Ectodermal cell (in vitro differentiated cells): ENCODE measurements at regions not wholly inside any gene's neighbourhood (a gene's known extent, or its start where the extent isn't known, plus 50 kb on each side); places are given as distances from the start of the nearest gene placed in this dataset.
"Not testable (repeated sequence)": the region's sequence is repeated elsewhere in the genome, so short reads cannot be mapped to it uniquely, and the experiment has no call there.

Source experiments
- H3K27ac ChIP-seq: 2 replicates; pipeline ENCODE4 v1.7.0; 2013; ENCODE audit warnings: mild to moderate bottlenecking, low read depth, low read length; ENCODE audit not compliant: insufficient read depth, poor library complexity, severe bottlenecking
- H3K27me3 ChIP-seq: 2 replicates; pipeline ENCODE4 v1.7.0; 2013; ENCODE audit warnings: mild to moderate bottlenecking, low read length; ENCODE audit not compliant: insufficient read depth, control insufficient read depth, poor library complexity, severe bottlenecking
- H3K36me3 ChIP-seq: one replicate; pipeline ENCODE4 v1.7.0; 2013; ENCODE audit warnings: low read length; ENCODE audit not compliant: control insufficient read depth, insufficient read depth
- H3K4me1 ChIP-seq: one replicate; pipeline ENCODE4 v1.7.0; 2013; ENCODE audit warnings: low read length; ENCODE audit not compliant: control insufficient read depth, insufficient read depth
- H3K4me3 ChIP-seq: 2 replicates; pipeline ENCODE4 v1.7.0; 2013; ENCODE audit warnings: low read depth, low read length, control low read depth; ENCODE audit not compliant: insufficient read depth
- H3K9me3 ChIP-seq: 2 replicates; pipeline ENCODE4 v1.7.0; 2013; ENCODE audit warnings: mild to moderate bottlenecking, low read length, moderate library complexity; ENCODE audit not compliant: control insufficient read depth
- WGBS, 2 experiments: methylation state at CpG; one replicate each; pipeline ENCODE4 v1.1.7; 2013; ENCODE audit warnings: missing lambda C conversion rate in 2 of 2; 5-methylcytosine and 5-hydroxymethylcytosine counted together

GRCh38 chr3:80970292-80970691 lies 791.2 kb downstream of the GBE1 start:
- Histone ChIP-seq H3K4me1 (no peaks in the 10 kb centered on the region), H3K36me3 (no peaks in the 10 kb centered on the region), H3K9me3 (no peaks in the 10 kb centered on the region), H3K27ac (no peak overlapping the region), H3K27me3 (no peaks in the 10 kb centered on the region), H3K4me3 (no peak overlapping the region)
- 100% methylated on average over 1 of the region's 1 CpG; no CpG with 5 or more reads in 1 of the 2 experiments for WGBS, 2 experiments

DNA sequence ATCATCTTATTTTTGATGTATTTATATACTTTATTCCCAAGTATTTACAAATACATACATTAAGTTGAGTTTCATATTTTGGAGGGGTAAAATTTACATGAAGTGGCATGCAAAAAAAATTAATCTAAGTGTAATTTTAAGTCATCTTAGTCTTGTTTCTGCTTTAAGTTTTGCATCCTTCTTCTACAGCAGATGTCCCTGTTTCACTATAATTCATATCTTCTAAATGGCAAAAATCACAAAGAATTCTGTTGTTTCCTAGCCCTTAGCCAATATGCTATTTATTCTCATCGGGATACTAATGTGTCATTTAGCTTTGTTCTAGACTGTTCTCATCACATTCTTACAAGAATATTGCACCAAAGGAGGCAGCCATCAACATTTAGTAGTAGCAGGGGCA lies 831.9 kb downstream of the GBE1 start:
- no peaks in the 10 kb centered on the region for H3K4me1 ChIP-seq
- H3K27ac ChIP-seq: no peak overlapping the region
- no peaks in the 10 kb centered on the region for H3K27me3 ChIP-seq
- no peaks in the 10 kb centered on the region for H3K36me3 ChIP-seq
- H3K4me3 ChIP-seq: no peak overlapping the region
- WGBS, 2 experiments: 88 to 90% methylated on average over 1 of the region's 1 CpG
- no peaks in the 10 kb centered on the region for H3K9me3 ChIP-seq

DNA sequence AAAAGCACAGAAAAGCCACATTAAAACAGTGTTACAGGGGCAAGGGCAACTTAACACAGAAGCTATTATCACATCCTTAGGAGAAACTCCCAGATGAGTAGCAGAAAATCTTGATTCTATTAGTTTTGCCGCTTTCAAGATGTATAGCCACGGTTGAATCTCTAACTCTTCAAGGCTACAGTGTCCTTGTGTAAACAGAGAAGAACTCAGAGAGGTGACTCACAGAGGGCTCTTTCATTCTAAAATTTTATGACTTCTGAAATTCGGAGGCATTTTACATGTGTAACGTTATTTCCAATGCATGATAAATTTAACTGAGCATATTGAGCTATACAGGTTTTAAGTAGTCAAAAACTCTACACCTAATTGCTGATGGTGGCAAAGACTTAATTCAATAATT lies 846.6 kb downstream of the GBE1 start:
- 90 to 93% methylated on average over 3 to 4 of the region's 4 CpGs for WGBS, 2 experiments

DNA sequence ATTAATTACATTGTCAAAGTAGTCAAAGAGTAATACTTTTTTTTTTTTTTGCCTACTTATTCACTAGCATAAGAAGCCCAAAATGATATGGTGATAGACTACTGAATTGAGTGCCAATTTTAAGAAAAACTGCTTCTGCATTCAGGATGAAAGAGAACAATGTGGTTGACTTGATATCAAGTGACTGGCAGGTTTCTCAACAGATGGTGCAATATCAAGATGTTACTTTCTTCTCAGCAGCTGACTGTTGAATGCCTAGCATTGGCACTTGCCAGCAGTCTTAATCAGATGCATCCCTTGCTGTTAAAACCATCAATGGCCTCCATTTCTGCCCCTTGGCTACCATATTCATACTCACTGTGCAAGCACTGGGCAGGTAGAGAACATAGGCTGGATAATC lies 863.2 kb downstream of the GBE1 start:
- no peaks in the 10 kb centered on the region for H3K36me3 ChIP-seq
- H3K4me3 ChIP-seq: no peak overlapping the region
- H3K9me3 ChIP-seq: no peaks in the 10 kb centered on the region
- no peaks in the 10 kb centered on the region for H3K27me3 ChIP-seq
- H3K27ac ChIP-seq: no peak overlapping the region
- no peaks in the 10 kb centered on the region for H3K4me1 ChIP-seq

More for the DNA sequence above, 846.6 kb downstream of the GBE1 start:
- Histone ChIP-seq H3K9me3 (no peaks in the 10 kb centered on the region), H3K4me1 (no peaks in the 10 kb centered on the region), H3K27me3 (no peaks in the 10 kb centered on the region), H3K27ac (no peak overlapping the region), H3K36me3 (no peaks in the 10 kb centered on the region), H3K4me3 (no peak overlapping the region)

DNA sequence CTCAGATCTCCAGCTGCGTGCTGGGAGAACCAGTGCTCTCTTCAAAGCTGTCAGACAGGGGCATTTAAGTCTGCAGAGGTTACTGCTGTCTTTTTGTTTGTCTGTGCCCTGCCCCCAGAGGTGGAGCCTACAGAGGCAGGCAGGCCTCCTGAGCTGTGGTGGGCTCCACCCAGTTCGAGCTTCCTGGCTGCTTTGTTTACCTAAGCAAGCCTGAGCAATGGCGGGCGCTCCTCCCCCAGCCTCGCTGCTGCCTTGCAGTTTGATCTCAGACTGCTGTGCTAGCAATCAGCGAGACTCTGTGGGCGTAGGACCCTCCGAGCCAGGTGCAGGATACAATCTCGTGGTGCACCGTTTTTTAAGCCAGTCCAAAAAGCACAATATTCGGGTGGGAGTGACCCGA lies 864.4 kb downstream of the GBE1 start:
- not testable (repeated sequence) for H3K36me3 ChIP-seq, H3K4me3 ChIP-seq, H3K27me3 ChIP-seq, H3K27ac ChIP-seq, H3K9me3 ChIP-seq, H3K4me1 ChIP-seq
- WGBS, 2 experiments: 67 to 74% methylated on average over 9 to 10 of the region's 12 CpGs

DNA sequence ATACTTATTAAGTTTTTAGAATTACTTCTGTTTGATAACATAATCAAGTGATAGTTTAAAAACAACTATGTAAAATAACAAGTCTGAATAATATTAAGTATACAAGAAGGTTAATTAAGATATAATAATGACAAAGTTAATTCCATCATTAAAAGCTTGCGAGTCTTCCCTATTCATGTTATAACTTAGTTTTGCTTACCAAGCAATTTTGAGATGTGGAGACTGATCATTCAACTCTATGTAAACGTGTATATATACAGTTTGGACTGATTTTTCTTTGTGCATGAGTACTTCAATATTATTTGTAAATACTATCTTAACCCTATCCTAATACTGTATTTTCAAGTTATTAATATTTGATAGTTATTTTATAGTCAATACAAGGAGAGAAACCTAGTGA lies 870.9 kb downstream of the GBE1 start:
- H3K4me1 ChIP-seq: no peaks in the 10 kb centered on the region
- H3K9me3 ChIP-seq: no peaks in the 10 kb centered on the region
- no peaks in the 10 kb centered on the region for H3K36me3 ChIP-seq
- H3K27me3 ChIP-seq: no peaks in the 10 kb centered on the region
- WGBS, 2 experiments: no CpG with 5 or more reads among the region's 2 CpGs
- H3K4me3 ChIP-seq: no peak overlapping the region
- H3K27ac ChIP-seq: no peak overlapping the region

- Histone ChIP-seq H3K27ac (no peak overlapping the region), H3K4me1 (no peaks in the 10 kb centered on the region), H3K9me3 (no peaks in the 10 kb centered on the region), H3K27me3 (no peaks in the 10 kb centered on the region), H3K36me3 (no peaks in the 10 kb centered on the region), H3K4me3 (no peak overlapping the region)
- WGBS, 2 experiments: 86 to 100% methylated on average over 1 of the region's 3 CpGs
Observed at GRCh38 chr3:80889535-80889934, 871.9 kb downstream of the GBE1 start.

DNA sequence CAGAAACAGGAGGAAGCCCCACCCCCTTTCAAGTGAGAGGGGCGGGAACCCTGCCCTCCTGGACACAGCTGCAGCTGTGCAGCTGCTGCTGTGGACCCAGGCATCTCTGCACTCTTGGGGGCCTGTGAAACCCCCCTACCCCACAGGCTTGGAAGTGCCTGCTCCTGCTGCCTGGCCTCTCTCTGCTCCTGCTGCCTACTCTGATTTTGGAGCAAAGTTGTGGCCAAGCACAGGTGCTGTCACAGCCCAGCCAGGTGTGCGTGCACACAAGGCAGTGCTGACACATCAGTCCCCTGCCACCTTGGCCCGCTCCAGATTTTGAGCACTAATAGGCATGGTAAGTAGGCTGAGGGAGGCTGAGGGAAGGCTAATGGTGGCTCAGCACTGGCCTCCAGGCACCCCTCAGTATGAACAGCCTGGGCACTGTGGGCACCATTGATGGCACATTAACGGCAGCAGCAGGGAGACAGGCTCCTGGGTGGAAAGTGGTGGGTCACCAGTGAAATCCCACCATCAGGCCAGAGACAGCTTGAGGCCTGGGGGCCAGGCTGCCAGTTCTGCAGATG lies 890.9 kb downstream of the GBE1 start:
- Histone ChIP-seq H3K36me3 (no peaks in the 10 kb centered on the region), H3K4me3 (no peak overlapping the region), H3K27me3 (no peaks in the 10 kb centered on the region), H3K27ac (no peak overlapping the region), H3K9me3 (no peaks in the 10 kb centered on the region), H3K4me1 (no peaks in the 10 kb centered on the region)
- WGBS, 2 experiments: 92 to 93% methylated on average over 4 of the region's 4 CpGs

DNA sequence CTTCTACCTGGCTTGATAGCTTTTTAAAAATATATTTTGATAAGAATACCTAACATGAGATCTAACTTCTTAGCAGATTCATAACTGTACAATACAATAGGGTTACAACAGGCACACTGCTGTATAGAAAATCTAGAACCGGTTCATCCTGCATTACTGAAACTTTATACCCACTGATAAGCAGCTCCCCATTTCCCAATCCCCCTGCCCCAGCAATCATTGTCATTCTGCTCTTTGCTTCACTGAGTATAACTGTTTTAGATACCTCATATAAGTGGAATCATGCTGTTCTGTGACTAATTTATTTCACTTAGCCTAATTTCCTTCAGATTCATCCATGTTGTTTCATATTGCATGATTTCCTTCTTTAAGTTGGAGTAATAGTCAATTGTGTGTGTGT lies 906.0 kb downstream of the GBE1 start:
- Histone ChIP-seq H3K9me3 (no peaks in the 10 kb centered on the region), H3K4me3 (no peak overlapping the region), H3K4me1 (no peaks in the 10 kb centered on the region), H3K36me3 (no peaks in the 10 kb centered on the region), H3K27ac (no peak overlapping the region), H3K27me3 (no peaks in the 10 kb centered on the region)
- 92 to 97% methylated on average over 1 of the region's 1 CpG for WGBS, 2 experiments

- Histone ChIP-seq H3K27me3 (no peaks in the 10 kb centered on the region), H3K4me1 (no peaks in the 10 kb centered on the region), H3K27ac (no peak overlapping the region), H3K36me3 (no peaks in the 10 kb centered on the region), H3K4me3 (no peak overlapping the region), H3K9me3 (no peaks in the 10 kb centered on the region)
- 88 to 93% methylated on average over 2 of the region's 2 CpGs for WGBS, 2 experiments
Observed at GRCh38 chr3:80836395-80836794, 925.0 kb downstream of the GBE1 start.

- H3K9me3 ChIP-seq: no peaks in the 10 kb centered on the region
- 90 to 93% methylated on average over 3 to 4 of the region's 4 CpGs for WGBS, 2 experiments
Observed at GRCh38 chr3:80807577-80807976, 953.9 kb downstream of the GBE1 start.

More at GRCh38 chr3:80807577-80807976, 953.9 kb downstream of the GBE1 start:
- Histone ChIP-seq H3K4me1 (no peaks in the 10 kb centered on the region), H3K27me3 (no peaks in the 10 kb centered on the region), H3K4me3 (no peak overlapping the region), H3K36me3 (no peaks in the 10 kb centered on the region), H3K27ac (no peak overlapping the region)
